PC-3 (cell line): ENCODE measurements at regions not wholly inside any gene's neighbourhood (a gene's known extent, or its start where the extent isn't known, plus 50 kb on each side); places are given as distances from the start of the nearest gene placed in this dataset.

ENCODE experiments used
- ATAC-seq: fragments of 200-7000 bp; cut with Tn5 transposase; 2 replicates; pipeline ENCODE4 v1.9.1; 2020; ENCODE audit warnings: mild to moderate bottlenecking, moderate library complexity
- BruUV-seq: library from RNA; stranded (reverse); fragments of 400-500 nt; replicated peaks from 2 replicates; lab custom pipeline; 2021; lab: Mats Ljungman, UMichigan
- CTCF ChIA-PET: fragments of 300-600 bp; sonication (Branson Sonifier 250); formaldehyde crosslinking; loops from one replicate; lab custom pipeline; 2022; ENCODE audit warnings: antibody characterized with exemption; lab: Charles Lee
- POLR2A ChIA-PET: fragments of 300-600 bp; sonication (Branson Sonifier 250); formaldehyde crosslinking; loops from one replicate; lab custom pipeline; 2022; ENCODE audit warnings: antibody characterized with exemption; ENCODE audit not compliant: unreplicated experiment; lab: Charles Lee
- DNase-seq: peaks from one replicate; pipeline ENCODE4 v3.0.0-alpha.2; 2015
- H2AFZ ChIP-seq: fragments of 300-600 bp; sonication (generic); 2 replicates; pipeline ENCODE4 v1.6.0; 2016; ENCODE audit warnings: antibody characterized with exemption, low read length
- H3F3A ChIP-seq: fragments of 300-600 bp; sonication (generic); one replicate; pipeline ENCODE4 v1.6.0; 2017; ENCODE audit warnings: antibody characterized with exemption, low read length, control low read depth, mild to moderate bottlenecking; ENCODE audit not compliant: unreplicated experiment
- H3K27ac ChIP-seq: fragments of 300-600 bp; sonication (generic); 2 replicates; pipeline ENCODE4 v1.5.1; 2016; ENCODE audit warnings: mild to moderate bottlenecking, low read length
- H3K27me3 ChIP-seq: fragments of 300-600 bp; sonication (generic); 2 replicates; pipeline ENCODE4 v1.6.1; 2016; ENCODE audit warnings: low read length, mixed read lengths
- H3K36me3 ChIP-seq: fragments of 300-600 bp; sonication (generic); 2 replicates; pipeline ENCODE4 v1.6.1; 2016; ENCODE audit warnings: low read depth, mixed run types, low read length, mixed read lengths
- H3K4me1 ChIP-seq: fragments of 300-600 bp; sonication (generic); 2 replicates; pipeline ENCODE4 v1.5.1; 2016; ENCODE audit warnings: low read length; ENCODE audit not compliant: insufficient read depth
- H3K4me2 ChIP-seq: fragments of 300-600 bp; sonication (generic); 2 replicates; pipeline ENCODE4 v1.6.0; 2016; ENCODE audit warnings: low read length
- H3K4me3 ChIP-seq: fragments of 300-600 bp; sonication (generic); 2 replicates; pipeline ENCODE4 v1.5.1; 2016; ENCODE audit warnings: mild to moderate bottlenecking, low read length, mixed read lengths
- H3K79me2 ChIP-seq: fragments of 300-600 bp; sonication (generic); 2 replicates; pipeline ENCODE4 v1.6.1; 2017; ENCODE audit warnings: low read length, mixed read lengths
- H3K9ac ChIP-seq: fragments of 300-600 bp; sonication (generic); 2 replicates; pipeline ENCODE4 v1.6.0; 2016; ENCODE audit warnings: mild to moderate bottlenecking, low read length
- H3K9me2 ChIP-seq: fragments of 300-600 bp; sonication (generic); replicated peaks from 2 replicates; pipeline ENCODE4 v1.6.1; 2016; ENCODE audit warnings: mixed run types, low read length, mixed read lengths
- H3K9me3 ChIP-seq: fragments of 300-600 bp; sonication (generic); 2 replicates; pipeline ENCODE4 v1.6.1; 2016; ENCODE audit warnings: low read length, mixed read lengths
- H4K20me1 ChIP-seq: fragments of 300-600 bp; sonication (generic); 2 replicates; pipeline ENCODE4 v1.6.1; 2016; ENCODE audit warnings: low read length, mixed read lengths
- CTCF ChIP-seq: fragments of 300-600 bp; sonication (generic); conservative IDR thresholded peaks from 2 replicates; pipeline ENCODE4 v1.5.1; 2017; ENCODE audit warnings: antibody characterized with exemption, low read depth, mild to moderate bottlenecking, low read length
- EZH2 ChIP-seq: fragments of 300-600 bp; sonication (generic); IDR thresholded peaks from one replicate; pipeline ENCODE4 v1.6.1; 2017; ENCODE audit warnings: antibody characterized with exemption, mild to moderate bottlenecking, low read length; ENCODE audit not compliant: unreplicated experiment
- EZH2phosphoT487 ChIP-seq: fragments of 300-600 bp; sonication (generic); IDR thresholded peaks from 2 replicates; pipeline ENCODE4 v1.6.1; 2018; ENCODE audit warnings: mild to moderate bottlenecking, antibody characterized with exemption, low read length, borderline replicate concordance
- intact Hi-C: fragments of 100-400 bp; cut with micrococcal nuclease; formaldehyde crosslinking; loops from 2 replicates; pipeline ENCODE4 v1.9.0; 2023

- CTCF ChIA-PET: no interaction called here
- Histone ChIP-seq H3K9me2 (no peaks in the 10 kb centered on the region), H3K9ac (no peak overlapping the region), H3K36me3 (no peaks in the 10 kb centered on the region), H3K4me3 (no peak overlapping the region), H4K20me1 (no peaks in the 10 kb centered on the region), H3F3A (no peaks in the 10 kb centered on the region), H3K27ac (no peak overlapping the region), H3K9me3 (no peaks in the 10 kb centered on the region), H2AFZ (no peak overlapping the region), H3K79me2 (no peaks in the 10 kb centered on the region), H3K27me3 (no peaks in the 10 kb centered on the region), H3K4me1 (peaks cover 11% of the 10 kb centered on the region), H3K4me2 (no peak overlapping the region)
- no TSS peak for BruUV-seq
- DNase-seq (peak; percentile 83), ATAC-seq (peak; percentile 90)
- TF ChIP-seq EZH2phosphoT487 (no peak), EZH2 (no peak), CTCF (no peak)
- intact Hi-C loops: loop anchor here (5.0 to 10.0 kb wide), 2 partner anchors 252 to 1099 kb away; no protein-coding TSS in a partner anchor
- POLR2A ChIA-PET: no interaction called here
Measured at GRCh38 chr1:60972841-60973364, 109.5 kb upstream of the NFIA start.

GRCh38 chr1:60971330-60971729 lies 111.0 kb upstream of the NFIA start:
- no peaks in the 10 kb centered on the region for H3F3A ChIP-seq
- BruUV-seq: no TSS peak
- ChIA-PET CTCF (no interaction called here), POLR2A (no interaction called here)
- no peaks in the 10 kb centered on the region for H3K9me3 ChIP-seq
- intact Hi-C loops: loop anchor here (2.0 to 10.0 kb wide), 3 partner anchors 253 to 1101 kb away; no protein-coding TSS in a partner anchor
- no peak for DNase-seq
- H4K20me1 ChIP-seq: no peaks in the 10 kb centered on the region
- no peak overlapping the region for H3K27ac ChIP-seq
- ATAC-seq: no peak
- no peaks in the 10 kb centered on the region for H3K79me2 ChIP-seq
- H3K9ac ChIP-seq: no peak overlapping the region
- no peaks in the 10 kb centered on the region for H3K27me3 ChIP-seq
- peaks cover 11% of the 10 kb centered on the region for H3K4me1 ChIP-seq
- TF ChIP-seq EZH2phosphoT487 (no peak), EZH2 (no peak), CTCF (no peak)
- H3K36me3 ChIP-seq: no peaks in the 10 kb centered on the region
- H3K4me2 ChIP-seq: no peak overlapping the region
- H3K4me3 ChIP-seq: no peak overlapping the region
- no peaks in the 10 kb centered on the region for H3K9me2 ChIP-seq
- H2AFZ ChIP-seq: no peak overlapping the region

GRCh38 chr1:60969971-60970509 lies 112.3 kb upstream of the NFIA start:
- H3K36me3 ChIP-seq: no peaks in the 10 kb centered on the region; the same call in 1 of the 2 replicates
- peaks cover 11% of the 10 kb centered on the region for H3K4me1 ChIP-seq
- peak; percentile 69 for TF ChIP-seq CTCF
- TF ChIP-seq EZH2phosphoT487: no peak
- no peaks in the 10 kb centered on the region for H3K79me2 ChIP-seq
- ChIA-PET CTCF (no interaction called here), POLR2A (no interaction called here)
- H3K27me3 ChIP-seq: no peaks in the 10 kb centered on the region
- peaks cover 6% of the 10 kb centered on the region for H3K9me3 ChIP-seq
- no peak overlapping the region for H2AFZ ChIP-seq
- H3K4me2 ChIP-seq: no peak overlapping the region
- H3K9me2 ChIP-seq: no peaks in the 10 kb centered on the region
- H3K27ac ChIP-seq: no peak overlapping the region
- peak; percentile 70 for ATAC-seq
- no peak overlapping the region for H3K4me3 ChIP-seq
- H3F3A ChIP-seq: no peaks in the 10 kb centered on the region
- peak; percentile 48 for DNase-seq
- H3K9ac ChIP-seq: no peak overlapping the region
- no TSS peak for BruUV-seq
- intact Hi-C loops: loop anchor here (2.0 to 10.0 kb wide), 3 partner anchors 255 to 1102 kb away; no protein-coding TSS in a partner anchor
- no peaks in the 10 kb centered on the region for H4K20me1 ChIP-seq
